ENCODE measurements at regions not wholly inside any gene's neighbourhood (a gene's known extent, or its start where the extent isn't known, plus 50 kb on each side); places are given as distances from the start of the nearest gene placed in this dataset.

GRCh38 chr20:47949230-47949629 lies 163.9 kb upstream of the SULF2 start:
- TF ChIP-seq CTCF (conservative IDR thresholded peaks at IDR 0.05) (no peak), ZFX (IDR thresholded peaks at IDR 0.05) (no peak)
- no peak overlapping the region for H3K27ac ChIP-seq

GRCh38 chr20:47944682-47945081 lies 159.4 kb upstream of the SULF2 start:
- no peak for TF ChIP-seq ZFX (IDR thresholded peaks at IDR 0.05)
- no peak for TF ChIP-seq CTCF (conservative IDR thresholded peaks at IDR 0.05)
- no peak overlapping the region for H3K27ac ChIP-seq

- no peak for TF ChIP-seq CTCF (conservative IDR thresholded peaks at IDR 0.05)
- TF ChIP-seq ZFX (IDR thresholded peaks at IDR 0.05): no peak
- no peak overlapping the region for H3K27ac ChIP-seq
Observed at GRCh38 chr20:47941869-47942268, 156.6 kb upstream of the SULF2 start.

- TF ChIP-seq ZFX (IDR thresholded peaks at IDR 0.05) (no peak), CTCF (conservative IDR thresholded peaks at IDR 0.05) (no peak)
- H3K27ac ChIP-seq: no peak overlapping the region
Observed at GRCh38 chr20:47940101-47940813, 155.0 kb upstream of the SULF2 start.

GRCh38 chr20:47936612-47937011 lies 151.3 kb upstream of the SULF2 start:
- H3K27ac ChIP-seq: no peak overlapping the region
- TF ChIP-seq CTCF (conservative IDR thresholded peaks at IDR 0.05) (no peak), ZFX (IDR thresholded peaks at IDR 0.05) (no peak)

- no peak overlapping the region for H3K27ac ChIP-seq
- TF ChIP-seq ZFX (IDR thresholded peaks at IDR 0.05) (no peak), CTCF (conservative IDR thresholded peaks at IDR 0.05) (no peak)
Observed at GRCh38 chr20:47934761-47935160, 149.5 kb upstream of the SULF2 start.

- H3K27ac ChIP-seq: no peak overlapping the region
- TF ChIP-seq CTCF (conservative IDR thresholded peaks at IDR 0.05): no peak
- TF ChIP-seq ZFX (IDR thresholded peaks at IDR 0.05): no peak
Observed at GRCh38 chr20:47931443-47931842, 146.2 kb upstream of the SULF2 start.

Measured in C4-2B (cell line).